ENCODE measurements at regions not wholly inside any gene's neighbourhood (a gene's known extent, or its start where the extent isn't known, plus 50 kb on each side); places are given as distances from the start of the nearest gene placed in this dataset.

GRCh38 chrX:137424679-137425078, 141.2 kb upstream of the ZIC3 start:
- Histone ChIP-seq H3K27me3 (replicated peaks; ENCODE audit: insufficient read depth, low read length) (no peaks in the 10 kb centered on the region), H3K27ac (ENCODE audit: low read length) (no peak overlapping the region), H4K20me1 (ENCODE audit: insufficient read depth, low read length) (no peaks in the 10 kb centered on the region), H3K4me1 (ENCODE audit: low read length) (no peaks in the 10 kb centered on the region), H3K9ac (ENCODE audit: low read length) (no peak overlapping the region), H3F3A (ENCODE audit: insufficient read depth, low read length) (no peaks in the 10 kb centered on the region), H3K4me3 (ENCODE audit: low read length) (no peak overlapping the region), H3K4me2 (ENCODE audit: low read depth, low read length) (no peak overlapping the region), H3K36me3 (replicated peaks; ENCODE audit: insufficient read depth, low read length) (no peaks in the 10 kb centered on the region), H3K9me3 (replicated peaks; ENCODE audit: insufficient read depth, low read length) (no peaks in the 10 kb centered on the region), H3K9me2 (replicated peaks; ENCODE audit: insufficient read depth, low read length) (no peaks in the 10 kb centered on the region), H2AFZ (ENCODE audit: low read length) (no peak overlapping the region), H3K79me2 (ENCODE audit: low read length) (no peaks in the 10 kb centered on the region)
- DNase-seq, result no peak
- TF ChIP-seq, protein P1, sequence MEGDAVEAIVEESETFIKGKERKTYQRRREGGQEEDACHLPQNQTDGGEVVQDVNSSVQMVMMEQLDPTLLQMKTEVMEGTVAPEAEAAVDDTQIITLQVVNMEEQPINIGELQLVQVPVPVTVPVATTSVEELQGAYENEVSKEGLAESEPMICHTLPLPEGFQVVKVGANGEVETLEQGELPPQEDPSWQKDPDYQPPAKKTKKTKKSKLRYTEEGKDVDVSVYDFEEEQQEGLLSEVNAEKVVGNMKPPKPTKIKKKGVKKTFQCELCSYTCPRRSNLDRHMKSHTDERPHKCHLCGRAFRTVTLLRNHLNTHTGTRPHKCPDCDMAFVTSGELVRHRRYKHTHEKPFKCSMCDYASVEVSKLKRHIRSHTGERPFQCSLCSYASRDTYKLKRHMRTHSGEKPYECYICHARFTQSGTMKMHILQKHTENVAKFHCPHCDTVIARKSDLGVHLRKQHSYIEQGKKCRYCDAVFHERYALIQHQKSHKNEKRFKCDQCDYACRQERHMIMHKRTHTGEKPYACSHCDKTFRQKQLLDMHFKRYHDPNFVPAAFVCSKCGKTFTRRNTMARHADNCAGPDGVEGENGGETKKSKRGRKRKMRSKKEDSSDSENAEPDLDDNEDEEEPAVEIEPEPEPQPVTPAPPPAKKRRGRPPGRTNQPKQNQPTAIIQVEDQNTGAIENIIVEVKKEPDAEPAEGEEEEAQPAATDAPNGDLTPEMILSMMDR (IDR thresholded peaks at IDR 0.05; ENCODE audit: low read length), result no peak
- TF ChIP-seq EZH2phosphoT487 (IDR thresholded peaks at IDR 0.05; ENCODE audit: low read length), result no peak
- no peak for TF ChIP-seq EZH2 (optimal IDR thresholded peaks at IDR 0.05; ENCODE audit: low read depth, low read length)

DNA sequence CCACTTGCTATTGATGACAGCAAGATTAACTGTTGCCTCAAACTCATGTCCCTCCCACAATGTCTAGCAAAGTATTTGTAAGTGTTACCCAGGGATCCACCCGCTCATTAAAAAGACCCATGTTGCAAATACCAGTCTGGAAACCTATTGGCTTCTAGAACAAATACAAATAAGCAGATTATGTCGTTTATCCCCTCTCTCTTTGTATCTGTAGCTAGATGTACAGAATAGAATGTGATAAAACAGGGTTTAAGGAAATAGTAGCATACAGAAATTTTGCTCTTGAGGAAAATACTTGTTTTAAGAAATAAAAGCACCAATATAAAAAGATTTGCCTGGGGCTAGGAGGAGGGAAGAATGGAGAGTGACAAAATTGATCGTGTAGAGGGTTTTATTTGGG, 142.7 kb upstream of the ZIC3 start:
- Histone ChIP-seq H3K27me3 (replicated peaks; ENCODE audit: insufficient read depth, low read length) (no peaks in the 10 kb centered on the region), H3K4me1 (ENCODE audit: low read length) (no peaks in the 10 kb centered on the region), H3K9me2 (replicated peaks; ENCODE audit: insufficient read depth, low read length) (no peaks in the 10 kb centered on the region), H3K36me3 (replicated peaks; ENCODE audit: insufficient read depth, low read length) (no peaks in the 10 kb centered on the region), H4K20me1 (ENCODE audit: insufficient read depth, low read length) (no peaks in the 10 kb centered on the region), H3K9me3 (replicated peaks; ENCODE audit: insufficient read depth, low read length) (no peaks in the 10 kb centered on the region), H3K79me2 (ENCODE audit: low read length) (no peaks in the 10 kb centered on the region), H3F3A (ENCODE audit: insufficient read depth, low read length) (no peaks in the 10 kb centered on the region), H3K4me3 (ENCODE audit: low read length) (no peak overlapping the region), H3K9ac (ENCODE audit: low read length) (no peak overlapping the region), H3K4me2 (ENCODE audit: low read depth, low read length) (no peak overlapping the region), H2AFZ (ENCODE audit: low read length) (no peak overlapping the region), H3K27ac (ENCODE audit: low read length) (no peak overlapping the region)
- no peak for DNase-seq
- TF ChIP-seq EZH2 (optimal IDR thresholded peaks at IDR 0.05; ENCODE audit: low read depth, low read length) (no peak), EZH2phosphoT487 (IDR thresholded peaks at IDR 0.05; ENCODE audit: low read length) (no peak)
- TF ChIP-seq, protein P1 (IDR thresholded peaks at IDR 0.05; ENCODE audit: low read length), result no peak

DNA sequence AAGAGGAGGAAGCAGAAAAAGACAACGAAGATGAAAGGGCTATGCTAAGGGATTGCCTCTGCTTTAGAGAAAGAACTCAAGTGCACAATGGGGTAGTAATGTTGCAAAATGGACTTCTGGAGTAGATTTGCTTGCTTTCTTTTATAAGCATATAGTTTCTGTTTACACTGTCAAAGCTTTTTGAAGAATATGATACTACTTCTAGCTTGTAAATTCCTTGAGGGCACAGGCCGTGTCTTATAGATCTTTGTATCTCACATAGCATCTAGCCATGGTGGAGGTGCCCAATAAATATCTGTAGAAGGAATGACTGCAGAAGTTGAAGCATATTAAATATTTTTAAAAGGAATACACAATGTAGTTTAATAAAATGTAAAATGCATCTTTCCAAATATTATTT, 147.8 kb upstream of the ZIC3 start:
- no peak overlapping the region for H3K9ac ChIP-seq (ENCODE audit: low read length)
- H3K36me3 ChIP-seq (replicated peaks; ENCODE audit: insufficient read depth, low read length), result no peaks in the 10 kb centered on the region
- no peak overlapping the region for H3K4me3 ChIP-seq (ENCODE audit: low read length)
- no peaks in the 10 kb centered on the region for H3F3A ChIP-seq (ENCODE audit: insufficient read depth, low read length)
- no peaks in the 10 kb centered on the region for H3K9me3 ChIP-seq (replicated peaks; ENCODE audit: insufficient read depth, low read length)
- TF ChIP-seq EZH2 (optimal IDR thresholded peaks at IDR 0.05; ENCODE audit: low read depth, low read length), result no peak
- TF ChIP-seq, protein P1 (IDR thresholded peaks at IDR 0.05; ENCODE audit: low read length), result no peak
- no peak for TF ChIP-seq EZH2phosphoT487 (IDR thresholded peaks at IDR 0.05; ENCODE audit: low read length)
- H3K27ac ChIP-seq (ENCODE audit: low read length), result no peak overlapping the region
- H3K4me1 ChIP-seq (ENCODE audit: low read length), result no peaks in the 10 kb centered on the region
- no peak overlapping the region for H2AFZ ChIP-seq (ENCODE audit: low read length)
- H3K4me2 ChIP-seq (ENCODE audit: low read depth, low read length), result no peak overlapping the region
- no peak for DNase-seq
- H3K9me2 ChIP-seq (replicated peaks; ENCODE audit: insufficient read depth, low read length), result no peaks in the 10 kb centered on the region
- no peaks in the 10 kb centered on the region for H3K27me3 ChIP-seq (replicated peaks; ENCODE audit: insufficient read depth, low read length)
- no peaks in the 10 kb centered on the region for H3K79me2 ChIP-seq (ENCODE audit: low read length)
- H4K20me1 ChIP-seq (ENCODE audit: insufficient read depth, low read length), result no peaks in the 10 kb centered on the region
